Lower lobe of right lung (tissue), 2 donors: ENCODE measurements at regions not wholly inside any gene's neighbourhood (a gene's known extent, or its start where the extent isn't known, plus 50 kb on each side); places are given as distances from the start of the nearest gene placed in this dataset.

ENCODE experiments used
- ATAC-seq, 2 donors: fragments of 200-7000 bp; cut with Tn5 transposase; one replicate each; pipeline ENCODE4 v1.9.1; 2020 to 2022; ENCODE audit warnings: mild to moderate bottlenecking in 2 of 2, moderate library complexity in 2 of 2
- DNase-seq: peaks from one replicate; pipeline ENCODE4 v3.0.0-alpha.2; 2020
- H3K27ac ChIP-seq: fragments of 200-600 bp; one replicate; pipeline ENCODE4 v1.8.0; 2022
- H3K27me3 ChIP-seq: fragments of 200-600 bp; one replicate; pipeline ENCODE4 v1.8.0; 2022; ENCODE audit warnings: low read depth
- H3K36me3 ChIP-seq: fragments of 200-600 bp; one replicate; pipeline ENCODE4 v1.8.0; 2022; ENCODE audit warnings: mild to moderate bottlenecking
- H3K4me1 ChIP-seq: fragments of 200-600 bp; one replicate; pipeline ENCODE4 v1.8.0; 2022
- H3K4me3 ChIP-seq: fragments of 200-600 bp; one replicate; pipeline ENCODE4 v1.8.0; 2022; ENCODE audit warnings: mild to moderate bottlenecking
- H3K9me3 ChIP-seq: fragments of 200-600 bp; one replicate; pipeline ENCODE4 v1.8.0; 2022
- intact Hi-C: fragments of 100-400 bp; cut with DNase I; formaldehyde crosslinking; loops from one replicate; pipeline ENCODE4 v1.11.0; 2022
- TF ChIP-seq, protein P1 (sequence below): fragments of 200-600 bp; IDR thresholded peaks from one replicate; pipeline ENCODE4 v1.8.0; 2022; ENCODE audit warnings: antibody characterized with exemption, mild to moderate bottlenecking
- donor health status: DM: no; HTN: yes; CAD: no; lungs with severe emphysema.

DNA sequence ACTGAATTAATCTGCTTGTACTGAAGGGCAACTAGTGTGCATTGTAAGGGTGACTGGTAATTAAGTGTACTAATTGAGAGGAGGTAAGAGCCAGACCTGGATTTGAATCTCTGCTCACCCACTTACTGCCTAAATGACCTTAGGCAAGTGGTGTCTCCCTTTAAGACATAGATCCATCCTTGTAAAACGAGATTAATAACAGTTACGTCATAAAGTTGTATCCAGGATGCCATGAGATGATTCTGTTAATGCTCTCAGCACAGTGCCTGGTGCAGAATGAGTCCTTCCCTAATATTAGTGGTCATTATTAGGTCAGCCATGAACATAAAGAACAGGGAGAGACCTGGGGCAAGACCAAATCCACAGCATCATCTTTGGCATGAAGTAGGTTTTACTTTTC, 470.1 kb downstream of the MAFB start:
- ATAC-seq: no peak
- Histone ChIP-seq H3K27ac (no peak overlapping the region), H3K27me3 (no peaks in the 10 kb centered on the region), H3K36me3 (no peaks in the 10 kb centered on the region), H3K4me1 (no peaks in the 10 kb centered on the region), H3K9me3 (no peaks in the 10 kb centered on the region), H3K4me3 (no peak overlapping the region)
- TF ChIP-seq, protein P1, sequence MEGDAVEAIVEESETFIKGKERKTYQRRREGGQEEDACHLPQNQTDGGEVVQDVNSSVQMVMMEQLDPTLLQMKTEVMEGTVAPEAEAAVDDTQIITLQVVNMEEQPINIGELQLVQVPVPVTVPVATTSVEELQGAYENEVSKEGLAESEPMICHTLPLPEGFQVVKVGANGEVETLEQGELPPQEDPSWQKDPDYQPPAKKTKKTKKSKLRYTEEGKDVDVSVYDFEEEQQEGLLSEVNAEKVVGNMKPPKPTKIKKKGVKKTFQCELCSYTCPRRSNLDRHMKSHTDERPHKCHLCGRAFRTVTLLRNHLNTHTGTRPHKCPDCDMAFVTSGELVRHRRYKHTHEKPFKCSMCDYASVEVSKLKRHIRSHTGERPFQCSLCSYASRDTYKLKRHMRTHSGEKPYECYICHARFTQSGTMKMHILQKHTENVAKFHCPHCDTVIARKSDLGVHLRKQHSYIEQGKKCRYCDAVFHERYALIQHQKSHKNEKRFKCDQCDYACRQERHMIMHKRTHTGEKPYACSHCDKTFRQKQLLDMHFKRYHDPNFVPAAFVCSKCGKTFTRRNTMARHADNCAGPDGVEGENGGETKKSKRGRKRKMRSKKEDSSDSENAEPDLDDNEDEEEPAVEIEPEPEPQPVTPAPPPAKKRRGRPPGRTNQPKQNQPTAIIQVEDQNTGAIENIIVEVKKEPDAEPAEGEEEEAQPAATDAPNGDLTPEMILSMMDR: no peak
- intact Hi-C loops: no loop called here
- DNase-seq: no peak

DNA sequence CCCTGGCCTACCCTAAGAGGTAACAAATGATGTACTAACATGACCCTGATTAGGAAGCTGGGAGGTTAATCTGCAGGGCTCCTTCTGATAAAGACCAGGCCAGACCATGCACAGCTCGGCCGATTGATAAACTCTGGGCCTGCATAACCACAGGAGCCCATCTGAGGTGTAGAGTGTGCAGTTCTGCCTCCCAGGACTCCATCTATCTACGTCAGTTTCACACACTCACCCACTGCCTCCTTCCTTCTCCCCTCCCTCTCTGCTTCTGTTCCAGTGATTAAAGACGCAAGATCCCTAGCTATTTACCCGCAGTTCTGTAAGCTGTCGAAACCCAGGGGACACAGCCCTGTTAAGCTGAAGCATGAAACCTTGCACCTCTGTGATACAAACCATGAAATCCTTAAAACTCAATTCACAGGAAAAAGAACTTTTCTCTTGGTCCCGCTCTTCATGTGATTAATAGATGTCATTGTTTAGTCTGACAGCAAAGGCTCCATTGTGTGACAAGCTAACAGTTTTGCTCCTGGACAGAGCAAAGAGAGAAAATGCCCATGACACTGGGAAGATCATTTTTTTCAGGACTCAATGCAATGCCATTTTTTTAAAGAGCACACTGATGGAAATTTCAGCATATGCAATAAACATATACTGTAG, 470.6 kb downstream of the MAFB start:
- Histone ChIP-seq H3K36me3 (no peaks in the 10 kb centered on the region), H3K9me3 (no peaks in the 10 kb centered on the region), H3K27ac (no peak overlapping the region), H3K27me3 (no peaks in the 10 kb centered on the region), H3K4me1 (no peaks in the 10 kb centered on the region), H3K4me3 (no peak overlapping the region)
- ATAC-seq (no peak), DNase-seq (no peak)
- intact Hi-C loops: no loop called here
- TF ChIP-seq, protein P1: no peak

DNA sequence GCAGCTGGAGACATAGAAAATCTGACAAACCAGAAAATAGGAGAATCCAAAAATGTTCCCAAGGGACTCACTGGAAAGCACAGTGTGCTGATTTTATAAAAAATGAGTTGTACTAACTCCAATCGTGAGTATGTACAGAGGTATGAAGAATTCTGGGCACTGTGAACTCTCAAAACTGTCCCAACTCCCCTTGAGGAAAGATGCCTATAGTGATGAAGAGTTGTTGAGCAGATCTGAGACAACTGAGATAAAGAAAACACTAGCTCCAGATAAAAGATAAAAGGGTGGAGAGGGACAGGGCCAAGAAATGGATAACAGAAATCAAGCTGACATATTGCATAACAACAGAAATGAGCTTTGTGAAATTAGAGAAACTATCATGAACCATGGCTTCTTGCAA, 481.4 kb downstream of the MAFB start:
- no peak for DNase-seq
- ATAC-seq: no peak
- Histone ChIP-seq H3K9me3 (no peaks in the 10 kb centered on the region), H3K27ac (no peak overlapping the region), H3K4me3 (no peak overlapping the region), H3K36me3 (no peaks in the 10 kb centered on the region), H3K4me1 (no peaks in the 10 kb centered on the region), H3K27me3 (no peaks in the 10 kb centered on the region)
- TF ChIP-seq, protein P1: no peak
- intact Hi-C loops: no loop called here

DNA sequence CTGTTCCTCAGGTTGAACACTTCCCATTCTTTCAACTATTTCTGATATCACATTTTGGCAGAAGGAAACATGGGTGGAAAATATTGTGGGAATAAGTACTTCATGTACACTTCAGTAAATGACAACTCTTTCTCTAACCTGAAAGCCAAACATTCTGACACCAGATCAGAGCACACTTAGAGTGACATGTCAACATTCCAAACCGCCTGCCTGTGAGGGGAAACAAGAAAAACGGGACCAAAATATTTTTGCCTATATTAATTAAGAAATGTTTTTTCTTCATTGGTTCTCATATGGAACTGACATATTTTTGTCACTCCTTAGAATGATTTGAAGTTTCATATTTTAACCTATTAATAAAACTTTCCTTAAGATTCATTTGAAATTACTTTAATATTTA, 483.1 kb downstream of the MAFB start:
- ATAC-seq (no peak), DNase-seq (no peak)
- H3K4me3 ChIP-seq: no peak overlapping the region
- no peaks in the 10 kb centered on the region for H3K36me3 ChIP-seq
- no peaks in the 10 kb centered on the region for H3K27me3 ChIP-seq
- TF ChIP-seq, protein P1: no peak
- no peaks in the 10 kb centered on the region for H3K9me3 ChIP-seq
- intact Hi-C loops: no loop called here
- no peak overlapping the region for H3K27ac ChIP-seq
- no peaks in the 10 kb centered on the region for H3K4me1 ChIP-seq

DNA sequence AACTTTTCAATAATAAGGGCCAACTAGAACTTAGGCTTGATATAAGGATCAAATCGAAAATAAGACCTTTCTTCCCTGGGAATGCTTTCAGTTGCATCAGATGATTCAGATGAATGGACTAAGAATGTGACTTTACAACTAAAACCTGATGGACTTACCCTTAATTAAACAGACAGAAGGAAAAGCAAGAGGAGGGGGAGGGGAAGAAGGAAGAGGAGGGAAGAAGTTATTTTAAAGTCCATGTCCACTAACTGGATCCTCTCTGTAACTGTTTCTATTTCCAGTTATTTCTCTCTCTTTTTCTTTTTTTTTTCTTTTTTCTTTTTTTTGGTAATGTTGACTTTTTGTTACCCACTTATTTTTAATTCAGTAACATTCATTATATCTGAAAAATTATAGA, 486.0 kb downstream of the MAFB start:
- ATAC-seq (no peak), DNase-seq (no peak)
- Histone ChIP-seq H3K27ac (no peak overlapping the region), H3K9me3 (no peaks in the 10 kb centered on the region), H3K36me3 (no peaks in the 10 kb centered on the region), H3K4me3 (no peak overlapping the region), H3K4me1 (peaks cover 3% of the 10 kb centered on the region), H3K27me3 (no peaks in the 10 kb centered on the region)
- TF ChIP-seq, protein P1: no peak
- intact Hi-C loops: no loop called here

DNA sequence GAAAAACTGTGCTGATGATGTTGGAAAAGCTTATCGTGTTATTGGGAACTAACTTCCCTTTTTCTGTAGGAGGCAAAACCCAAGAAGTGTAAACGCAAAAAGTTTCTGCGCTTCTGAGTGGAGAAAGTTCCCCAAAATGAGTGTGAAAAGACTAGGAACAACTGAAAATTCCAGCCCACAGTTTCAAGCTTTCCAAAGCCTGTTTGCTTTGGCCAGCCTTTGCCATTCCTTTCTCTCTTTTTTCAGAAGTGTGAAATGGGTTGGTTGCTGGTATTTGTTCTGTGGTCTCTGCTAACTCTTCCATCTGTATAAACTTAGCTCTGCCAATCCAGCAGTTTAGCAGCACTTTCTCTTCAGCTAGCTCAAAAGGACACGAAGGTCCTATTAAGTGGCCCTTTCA, 491.3 kb downstream of the MAFB start:
- Histone ChIP-seq H3K4me1 (peaks cover 14% of the 10 kb centered on the region), H3K4me3 (no peak overlapping the region), H3K27me3 (no peaks in the 10 kb centered on the region), H3K36me3 (no peaks in the 10 kb centered on the region), H3K27ac (no peak overlapping the region), H3K9me3 (no peaks in the 10 kb centered on the region)
- DNase-seq: no peak
- ATAC-seq: peak; percentile 47 to 68
- intact Hi-C loops: no loop called here
- TF ChIP-seq, protein P1: no peak
